ENCODE measurements at regions not wholly inside any gene's neighbourhood (a gene's known extent, or its start where the extent isn't known, plus 50 kb on each side); places are given as distances from the start of the nearest gene placed in this dataset.

DNA sequence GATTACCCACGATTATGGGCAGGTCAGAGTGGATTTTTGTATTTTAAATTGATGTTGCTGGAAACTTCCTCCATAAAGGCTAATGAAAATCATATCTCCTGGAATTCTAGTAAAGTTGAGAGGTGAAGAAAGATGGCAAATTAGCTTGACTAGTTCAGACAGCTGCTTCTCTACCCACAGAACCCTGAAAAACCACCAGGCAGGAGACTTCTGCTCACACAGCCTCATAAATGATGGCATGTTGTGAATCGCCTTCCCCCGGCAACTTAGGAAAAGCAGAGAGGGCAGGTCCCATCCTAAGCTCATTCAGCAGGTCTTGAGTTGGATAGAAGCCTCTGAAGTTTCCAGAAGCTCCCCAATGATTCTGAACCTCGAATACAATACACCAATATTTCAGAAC lies 87.6 kb upstream of the SLC7A1 start:
- Mint-ChIP-seq H3K9me3 (ENCODE audit: low read depth) (no peaks in the 10 kb centered on the region), H3K4me3 (ENCODE audit: low read depth) (no peak overlapping the region), H3K27me3 (peaks cover 13% of the 10 kb centered on the region), H3K4me1 (ENCODE audit: low read depth) (no peaks in the 10 kb centered on the region), H3K27ac (no peak overlapping the region), H3K36me3 (ENCODE audit: insufficient read depth) (no peaks in the 10 kb centered on the region)
- DNase-seq (ENCODE audit: low spot score, unreplicated experiment) = no peak
- TF ChIP-seq, protein P1, sequence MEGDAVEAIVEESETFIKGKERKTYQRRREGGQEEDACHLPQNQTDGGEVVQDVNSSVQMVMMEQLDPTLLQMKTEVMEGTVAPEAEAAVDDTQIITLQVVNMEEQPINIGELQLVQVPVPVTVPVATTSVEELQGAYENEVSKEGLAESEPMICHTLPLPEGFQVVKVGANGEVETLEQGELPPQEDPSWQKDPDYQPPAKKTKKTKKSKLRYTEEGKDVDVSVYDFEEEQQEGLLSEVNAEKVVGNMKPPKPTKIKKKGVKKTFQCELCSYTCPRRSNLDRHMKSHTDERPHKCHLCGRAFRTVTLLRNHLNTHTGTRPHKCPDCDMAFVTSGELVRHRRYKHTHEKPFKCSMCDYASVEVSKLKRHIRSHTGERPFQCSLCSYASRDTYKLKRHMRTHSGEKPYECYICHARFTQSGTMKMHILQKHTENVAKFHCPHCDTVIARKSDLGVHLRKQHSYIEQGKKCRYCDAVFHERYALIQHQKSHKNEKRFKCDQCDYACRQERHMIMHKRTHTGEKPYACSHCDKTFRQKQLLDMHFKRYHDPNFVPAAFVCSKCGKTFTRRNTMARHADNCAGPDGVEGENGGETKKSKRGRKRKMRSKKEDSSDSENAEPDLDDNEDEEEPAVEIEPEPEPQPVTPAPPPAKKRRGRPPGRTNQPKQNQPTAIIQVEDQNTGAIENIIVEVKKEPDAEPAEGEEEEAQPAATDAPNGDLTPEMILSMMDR (IDR thresholded peaks at IDR 0.05; ENCODE audit: unreplicated experiment) = no peak

DNA sequence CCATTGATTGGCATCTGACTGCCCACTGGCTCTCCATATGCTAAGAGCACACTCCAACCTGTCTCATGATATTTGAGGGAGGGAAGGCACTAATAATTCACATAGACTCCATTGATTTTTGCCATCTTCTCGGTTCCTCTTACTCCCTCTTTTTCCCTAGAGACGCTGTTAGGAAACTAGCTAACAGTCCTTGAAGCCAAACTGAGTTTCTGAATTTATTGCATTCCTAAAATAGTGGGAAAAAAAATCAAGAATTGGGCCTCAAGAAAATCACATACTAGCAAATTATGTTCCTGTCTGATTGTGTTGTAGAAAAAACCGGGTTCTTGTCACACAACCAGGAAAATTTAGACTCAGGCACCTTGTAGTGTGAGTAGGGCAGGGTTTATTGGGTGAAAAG lies 86.4 kb upstream of the SLC7A1 start:
- no peaks in the 10 kb centered on the region for H3K36me3 Mint-ChIP-seq (ENCODE audit: insufficient read depth)

DNA sequence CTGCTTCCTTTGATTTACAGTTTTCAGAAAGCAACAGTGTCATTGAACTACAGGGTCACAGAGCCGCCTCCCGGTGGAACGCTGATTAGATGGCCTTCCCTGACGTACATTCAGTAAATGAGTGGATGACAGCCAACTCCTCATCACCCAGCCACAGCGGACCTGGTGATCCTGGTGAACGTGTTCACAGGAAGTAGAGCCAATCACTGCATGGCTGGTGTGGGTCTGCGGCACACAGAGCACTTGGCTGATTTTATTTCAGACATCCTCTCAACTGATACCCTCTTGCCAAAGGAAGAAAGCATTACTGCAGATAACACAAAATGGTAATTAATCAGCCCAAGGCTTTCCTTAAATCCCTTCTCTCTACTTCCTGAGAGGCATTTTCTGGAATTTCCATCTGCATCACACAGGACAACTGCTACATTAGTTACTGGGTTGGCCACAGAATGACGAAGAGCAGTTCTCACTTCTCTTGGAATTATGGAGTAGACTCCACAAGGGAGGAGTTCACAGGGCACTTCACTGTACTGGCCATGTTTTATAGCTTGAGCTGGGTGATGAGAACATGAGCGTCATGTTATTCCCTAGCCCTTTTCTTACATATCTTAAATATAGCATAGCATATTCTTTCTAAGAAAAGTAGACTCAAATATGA lies 84.0 kb upstream of the SLC7A1 start:
- Mint-ChIP-seq H3K36me3 (ENCODE audit: insufficient read depth) (no peaks in the 10 kb centered on the region), H3K4me3 (ENCODE audit: low read depth) (no peak overlapping the region), H3K27ac (no peak overlapping the region), H3K9me3 (ENCODE audit: low read depth) (no peaks in the 10 kb centered on the region), H3K4me1 (ENCODE audit: low read depth) (no peaks in the 10 kb centered on the region), H3K27me3 (peaks cover 9% of the 10 kb centered on the region)
- TF ChIP-seq, protein P1 (IDR thresholded peaks at IDR 0.05; ENCODE audit: unreplicated experiment) = no peak
- no peak for DNase-seq (ENCODE audit: low spot score, unreplicated experiment)

More for the DNA sequence above, 86.4 kb upstream of the SLC7A1 start:
- no peaks in the 10 kb centered on the region for H3K4me1 Mint-ChIP-seq (ENCODE audit: low read depth)
- H3K27me3 Mint-ChIP-seq = peaks cover 9% of the 10 kb centered on the region
- TF ChIP-seq, protein P1 (IDR thresholded peaks at IDR 0.05; ENCODE audit: unreplicated experiment) = no peak
- no peaks in the 10 kb centered on the region for H3K9me3 Mint-ChIP-seq (ENCODE audit: low read depth)
- no peak overlapping the region for H3K27ac Mint-ChIP-seq
- DNase-seq (ENCODE audit: low spot score, unreplicated experiment) = no peak
- no peak overlapping the region for H3K4me3 Mint-ChIP-seq (ENCODE audit: low read depth)

DNA sequence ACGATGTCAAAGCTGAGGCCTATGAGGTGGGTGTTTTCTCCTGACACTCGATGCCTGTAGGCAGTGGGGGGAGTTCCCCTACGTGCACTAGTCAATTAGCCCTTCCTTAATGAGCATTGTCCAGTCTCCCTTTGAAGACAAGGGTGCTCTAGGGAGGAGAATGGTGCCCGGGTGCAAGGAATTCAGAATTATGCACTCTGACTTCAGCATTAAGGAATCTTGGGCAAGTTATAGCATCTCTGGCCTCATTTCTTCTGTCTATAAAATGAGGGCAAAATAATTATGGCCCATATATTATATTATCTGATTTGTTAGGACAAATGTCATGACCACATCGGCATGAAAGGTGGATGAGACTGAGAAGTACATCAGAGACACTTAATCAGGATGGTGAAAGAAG lies 82.1 kb upstream of the SLC7A1 start:
- H3K4me1 Mint-ChIP-seq (ENCODE audit: low read depth) = no peaks in the 10 kb centered on the region
- H3K27ac Mint-ChIP-seq = no peak overlapping the region
- TF ChIP-seq, protein P1 (IDR thresholded peaks at IDR 0.05; ENCODE audit: unreplicated experiment) = no peak
- DNase-seq (ENCODE audit: low spot score, unreplicated experiment) = no peak
- H3K4me3 Mint-ChIP-seq (ENCODE audit: low read depth) = no peak overlapping the region
- H3K36me3 Mint-ChIP-seq (ENCODE audit: insufficient read depth) = no peaks in the 10 kb centered on the region
- peaks cover 7% of the 10 kb centered on the region for H3K27me3 Mint-ChIP-seq
- H3K9me3 Mint-ChIP-seq (ENCODE audit: low read depth) = no peaks in the 10 kb centered on the region

DNA sequence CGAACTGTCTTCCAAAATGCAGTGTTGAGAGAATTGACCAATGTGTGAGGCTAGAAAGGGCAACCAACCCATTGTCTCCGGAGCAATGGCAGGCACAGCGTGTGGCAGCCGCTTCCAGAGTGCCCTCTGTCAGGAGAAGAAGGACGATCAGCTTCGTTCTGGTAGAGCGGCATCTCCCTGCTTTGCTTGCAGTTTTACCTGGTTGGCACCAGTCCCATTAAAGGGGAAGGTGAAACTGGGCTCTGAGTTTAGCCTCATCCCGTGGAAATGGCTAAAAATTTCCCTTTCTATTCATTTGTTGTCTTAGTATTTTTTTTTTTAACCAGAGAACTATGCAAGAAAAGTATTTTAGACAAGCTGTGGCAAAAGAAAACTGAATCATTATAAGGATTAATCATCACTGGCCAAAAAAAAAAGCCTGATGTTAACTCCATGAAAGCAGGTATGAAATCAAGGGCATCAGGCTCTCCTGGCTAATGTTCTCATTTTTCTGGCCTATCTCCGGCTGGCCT lies 81.5 kb upstream of the SLC7A1 start:
- Mint-ChIP-seq H3K4me3 (ENCODE audit: low read depth) (no peak overlapping the region), H3K27me3 (peaks cover 6% of the 10 kb centered on the region), H3K27ac (no peak overlapping the region), H3K4me1 (ENCODE audit: low read depth) (no peaks in the 10 kb centered on the region), H3K9me3 (ENCODE audit: low read depth) (no peaks in the 10 kb centered on the region), H3K36me3 (ENCODE audit: insufficient read depth) (no peaks in the 10 kb centered on the region)
- TF ChIP-seq, protein P1 (IDR thresholded peaks at IDR 0.05; ENCODE audit: unreplicated experiment) = no peak
- DNase-seq (ENCODE audit: low spot score, unreplicated experiment) = no peak
